Tibial artery (tissue), 4 donors: ENCODE measurements at regions not wholly inside any gene's neighbourhood (a gene's known extent, or its start where the extent isn't known, plus 50 kb on each side); places are given as distances from the start of the nearest gene placed in this dataset.

Experiments used
- DNase-seq, 2 donors: peaks; one replicate each; pipeline ENCODE4 v3.0.0-alpha.2; 2019
- H3K27ac ChIP-seq, 2 donors: fragments of 200-600 bp; sonication (generic) in 1 of 2; 1 replicate in 1 of 2; 2 replicates in 1 of 2; pipeline ENCODE4 v1.5.1; 2018 to 2019; ENCODE audit warnings: mild to moderate bottlenecking in 1 of 2
- H3K27me3 ChIP-seq, 2 donors: fragments of 200-600 bp; sonication (generic) in 1 of 2; one replicate each; pipeline versions ENCODE4 v1.5.1 to v1.6.0; 2016 to 2019
- H3K36me3 ChIP-seq, 3 donors: fragments of 200-600 bp; sonication (generic) in 2 of 3; one replicate each; pipeline ENCODE4 v1.5.1; 2016 to 2019; ENCODE audit warnings: mild to moderate bottlenecking in 2 of 3
- H3K4me1 ChIP-seq, 4 donors: fragments of 200-600 bp; sonication (generic) in 2 of 4; 1 replicate in 3 of 4; 2 replicates in 1 of 4; pipeline ENCODE4 v1.5.1; 2016 to 2019
- H3K4me3 ChIP-seq, 2 donors: fragments of 200-600 bp; sonication (generic) in 1 of 2; 1 replicate in 1 of 2; 2 replicates in 1 of 2; pipeline ENCODE4 v1.5.1; 2018 to 2019; ENCODE audit warnings: mild to moderate bottlenecking in 2 of 2
- H3K9me3 ChIP-seq, 3 donors: fragments of 200-600 bp; sonication (generic) in 1 of 3; one replicate each; pipeline ENCODE4 v1.5.1; 2016 to 2019
- intact Hi-C: fragments of 100-400 bp; cut with DNase I; formaldehyde crosslinking; loops from one replicate; pipeline ENCODE4 v1.15.0; 2023; ENCODE audit warnings: low total_unique reads
- TF ChIP-seq, protein P1 (sequence below), 2 experiments: fragments of 200-600 bp in 1 of 2; fragments of 450-650 bp in 1 of 2; IDR thresholded peaks; one replicate each; pipeline ENCODE4 v1.5.1; 2017 to 2019; ENCODE audit warnings: antibody characterized with exemption in 2 of 2, mild to moderate bottlenecking in 1 of 2, moderate library complexity in 1 of 2

DNA sequence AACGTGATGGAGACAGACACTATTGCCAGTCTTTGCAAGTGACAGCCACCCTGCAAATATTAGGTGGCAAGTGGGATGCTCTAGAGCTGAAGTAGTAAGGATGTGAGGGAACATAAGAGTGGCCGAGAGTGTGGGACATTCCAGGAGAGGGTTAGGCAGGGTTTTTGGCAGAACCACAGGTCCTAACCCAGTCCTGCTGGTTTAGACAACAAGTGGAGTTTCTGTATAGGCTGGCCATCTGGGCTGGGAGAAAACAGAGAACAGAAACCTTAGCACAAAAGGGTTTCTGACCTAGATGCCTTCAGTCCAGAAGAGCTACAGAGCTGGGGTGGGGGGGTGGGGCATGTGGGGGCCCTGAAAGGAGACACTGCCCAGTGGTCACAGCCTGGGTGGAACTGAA, 107.4 kb downstream of the TMEM174 start:
- Histone ChIP-seq H3K9me3 (no peaks in the 10 kb centered on the region), H3K27ac (peak overlapping the region; percentile 47 to 62), H3K4me3 (no peak overlapping the region), H3K27me3 (no peaks in the 10 kb centered on the region), H3K4me1 (peaks cover 0 to 36% (median 22%) of the 10 kb centered on the region in 4 donors), H3K36me3 (no peaks in the 10 kb centered on the region)
- intact Hi-C loops: no loop called here
- TF ChIP-seq, protein P1, sequence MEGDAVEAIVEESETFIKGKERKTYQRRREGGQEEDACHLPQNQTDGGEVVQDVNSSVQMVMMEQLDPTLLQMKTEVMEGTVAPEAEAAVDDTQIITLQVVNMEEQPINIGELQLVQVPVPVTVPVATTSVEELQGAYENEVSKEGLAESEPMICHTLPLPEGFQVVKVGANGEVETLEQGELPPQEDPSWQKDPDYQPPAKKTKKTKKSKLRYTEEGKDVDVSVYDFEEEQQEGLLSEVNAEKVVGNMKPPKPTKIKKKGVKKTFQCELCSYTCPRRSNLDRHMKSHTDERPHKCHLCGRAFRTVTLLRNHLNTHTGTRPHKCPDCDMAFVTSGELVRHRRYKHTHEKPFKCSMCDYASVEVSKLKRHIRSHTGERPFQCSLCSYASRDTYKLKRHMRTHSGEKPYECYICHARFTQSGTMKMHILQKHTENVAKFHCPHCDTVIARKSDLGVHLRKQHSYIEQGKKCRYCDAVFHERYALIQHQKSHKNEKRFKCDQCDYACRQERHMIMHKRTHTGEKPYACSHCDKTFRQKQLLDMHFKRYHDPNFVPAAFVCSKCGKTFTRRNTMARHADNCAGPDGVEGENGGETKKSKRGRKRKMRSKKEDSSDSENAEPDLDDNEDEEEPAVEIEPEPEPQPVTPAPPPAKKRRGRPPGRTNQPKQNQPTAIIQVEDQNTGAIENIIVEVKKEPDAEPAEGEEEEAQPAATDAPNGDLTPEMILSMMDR (IDR thresholded peaks at IDR 0.05): no peak
- no peak for DNase-seq

DNA sequence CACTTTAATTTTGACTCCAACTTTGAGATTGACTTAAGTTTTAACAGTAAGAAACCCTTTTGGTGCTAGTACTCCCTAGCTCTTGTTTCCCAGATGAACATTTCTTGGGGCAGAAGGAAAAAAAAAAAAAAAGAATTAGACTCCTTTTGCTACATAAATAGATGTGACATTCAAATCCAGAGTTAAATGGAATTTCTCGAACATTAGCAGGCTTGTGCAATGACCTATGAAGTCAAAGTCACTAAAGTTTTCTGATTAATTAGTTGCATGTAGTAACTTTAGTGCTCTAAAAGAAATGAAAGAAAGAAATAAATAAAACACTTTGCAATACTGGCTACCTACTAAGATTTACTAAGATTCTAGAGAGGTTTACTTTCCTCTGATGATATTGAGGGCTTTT, 106.8 kb downstream of the TMEM174 start:
- peaks cover 0 to under 1% of the 10 kb centered on the region in 2 donors for H3K27me3 ChIP-seq
- H3K4me3 ChIP-seq: no peak overlapping the region
- intact Hi-C loops: no loop called here
- TF ChIP-seq, protein P1 (IDR thresholded peaks at IDR 0.05): no peak
- H3K9me3 ChIP-seq: no peaks in the 10 kb centered on the region
- H3K4me1 ChIP-seq: peaks cover 0 to 42% (median 22%) of the 10 kb centered on the region in 4 donors
- H3K36me3 ChIP-seq: no peaks in the 10 kb centered on the region
- peak overlapping the region in 1 of 2 donors; percentile 40 for H3K27ac ChIP-seq
- DNase-seq: no peak

DNA sequence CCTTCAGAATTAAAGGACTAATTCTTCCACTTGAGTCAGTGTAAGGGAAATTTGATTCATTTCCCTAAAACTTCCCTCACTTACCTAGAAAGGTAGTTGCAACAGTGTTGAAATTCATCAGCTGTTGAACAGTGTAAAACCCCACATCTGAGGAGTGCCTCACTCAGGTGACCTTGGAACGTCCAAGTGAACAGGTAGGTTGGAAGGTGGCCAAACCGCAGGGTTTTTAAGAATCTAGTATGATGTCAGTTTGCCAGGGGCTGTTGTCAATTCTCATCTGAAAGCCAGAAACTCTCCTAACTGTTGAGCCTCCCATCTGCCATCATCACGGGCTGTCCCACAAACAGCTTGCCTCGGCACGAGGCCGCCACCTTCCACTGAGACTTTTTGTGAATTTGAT, 105.7 kb downstream of the TMEM174 start:
- peak overlapping the region in 1 of 2 donors; percentile 40 for H3K27ac ChIP-seq
- H3K4me1 ChIP-seq: peaks cover 0 to 46% (median 22%) of the 10 kb centered on the region in 4 donors
- DNase-seq: no peak
- no peak overlapping the region for H3K4me3 ChIP-seq
- intact Hi-C loops: no loop called here
- no peaks in the 10 kb centered on the region for H3K36me3 ChIP-seq
- no peaks in the 10 kb centered on the region for H3K9me3 ChIP-seq
- TF ChIP-seq, protein P1 (IDR thresholded peaks at IDR 0.05): no peak
- peaks cover 0 to 4% of the 10 kb centered on the region in 2 donors for H3K27me3 ChIP-seq

DNA sequence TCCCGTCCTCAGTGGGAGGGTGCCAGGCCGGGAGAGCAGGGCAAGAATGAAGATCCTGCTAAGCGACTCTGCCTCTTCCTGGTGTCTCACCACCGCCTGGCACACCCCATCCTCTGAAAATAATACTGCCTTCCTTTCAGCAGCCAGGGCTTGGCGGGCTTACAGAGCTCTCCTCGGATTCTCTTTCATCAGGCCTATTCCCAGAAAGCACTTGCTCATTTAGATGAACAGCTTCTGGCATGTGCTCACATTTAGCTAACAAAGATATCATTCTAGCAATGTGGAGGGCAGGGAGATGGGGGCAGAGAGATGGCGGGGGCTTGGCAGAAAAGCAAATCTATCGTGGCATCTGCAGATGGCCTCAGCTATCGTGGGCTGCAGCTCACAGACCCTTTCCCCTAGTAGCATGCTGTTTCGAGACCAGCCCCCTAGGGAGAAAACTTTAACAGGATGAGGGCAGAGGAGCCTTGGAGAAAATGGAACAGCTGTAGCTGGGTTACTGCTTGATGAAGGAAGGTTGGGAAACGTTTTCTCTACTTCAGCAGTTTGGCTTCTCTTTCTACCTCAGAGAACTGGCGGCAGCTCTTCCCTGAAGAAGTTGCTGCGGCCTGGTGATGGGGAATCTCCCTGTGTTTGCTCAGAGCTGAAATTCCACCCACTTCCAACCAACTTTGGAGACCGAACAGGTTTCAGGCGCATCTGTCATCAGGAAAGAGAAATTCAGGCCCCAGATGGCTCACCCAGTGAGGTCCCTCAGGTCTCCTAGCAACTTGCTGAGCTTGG, 102.1 kb downstream of the TMEM174 start:
- H3K9me3 ChIP-seq: peaks cover 0 to 2% (median 0%) of the 10 kb centered on the region in 3 donors
- no peak overlapping the region for H3K27ac ChIP-seq
- H3K36me3 ChIP-seq: no peaks in the 10 kb centered on the region
- H3K4me1 ChIP-seq: peaks cover 0 to 23% (median 5%) of the 10 kb centered on the region in 4 donors
- intact Hi-C loops: no loop called here
- TF ChIP-seq, protein P1 (IDR thresholded peaks at IDR 0.05): no peak
- DNase-seq: peak in 1 of 2 donors; percentile 41
- peaks cover 0 to 17% of the 10 kb centered on the region in 2 donors for H3K27me3 ChIP-seq
- H3K4me3 ChIP-seq: no peak overlapping the region

DNA sequence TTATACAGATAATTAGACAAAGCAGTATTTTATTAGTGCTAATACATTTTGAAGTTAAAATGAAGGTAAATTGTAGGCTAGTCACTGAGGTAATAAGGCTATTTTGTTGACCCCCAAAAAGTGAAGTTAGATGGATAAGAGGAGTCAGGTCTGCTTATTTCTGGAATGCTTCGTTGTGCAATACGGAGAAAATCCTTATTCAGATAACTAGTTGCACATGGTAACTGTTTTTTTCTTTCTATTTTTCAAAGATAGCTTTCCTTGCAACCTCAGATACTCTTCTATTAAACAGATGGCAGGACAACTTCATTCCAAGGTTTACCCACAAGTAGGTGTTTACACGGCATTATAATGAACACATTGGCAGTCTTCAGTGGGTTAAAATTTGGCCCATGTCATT, 101.1 kb downstream of the TMEM174 start:
- intact Hi-C loops: no loop called here
- Histone ChIP-seq H3K27me3 (peaks cover 0 to 17% of the 10 kb centered on the region in 2 donors), H3K4me3 (no peak overlapping the region)

More for the DNA sequence above, 101.1 kb downstream of the TMEM174 start:
- no peaks in the 10 kb centered on the region for H3K36me3 ChIP-seq
- peaks cover 0 to 14% (median under 1%) of the 10 kb centered on the region in 4 donors for H3K4me1 ChIP-seq
- H3K27ac ChIP-seq: no peak overlapping the region
- TF ChIP-seq, protein P1 (IDR thresholded peaks at IDR 0.05): no peak
- DNase-seq: no peak
- peaks cover 0 to 2% (median 0%) of the 10 kb centered on the region in 3 donors for H3K9me3 ChIP-seq
